ENCODE measurements at regions not wholly inside any gene's neighbourhood (a gene's known extent, or its start where the extent isn't known, plus 50 kb on each side); places are given as distances from the start of the nearest gene placed in this dataset.

DNA sequence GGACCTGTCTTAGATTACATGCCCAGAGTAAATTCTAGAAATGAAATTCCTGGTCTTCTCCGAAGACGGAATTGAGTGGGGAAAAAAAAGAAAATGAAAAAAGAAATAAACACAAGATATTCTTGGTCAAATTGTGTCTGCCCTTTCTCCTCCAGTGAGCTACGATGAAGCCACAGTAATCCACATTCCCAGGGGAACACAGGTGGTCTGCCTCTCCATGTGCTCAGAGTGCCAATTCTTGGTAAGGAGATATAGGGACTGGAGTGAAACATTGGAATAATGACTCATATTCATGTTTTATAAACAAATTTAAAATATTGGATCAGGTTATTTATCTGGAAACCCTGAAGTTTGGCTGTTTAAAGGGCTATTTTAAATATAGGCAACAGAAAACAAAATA lies 54.2 kb upstream of the MGST2 start:
- POLR2A ChIA-PET, result no interaction called here
- Mint-ChIP-seq H3K27ac (no peak overlapping the region), H3K27me3 (ENCODE audit: low read depth) (peaks cover 9% of the 10 kb centered on the region), H3K4me3 (no peak overlapping the region), H3K4me1 (0 out of 2 replicates have a peak, but pooled peaks cover 5% of the 10 kb centered on the region), H3K9me3 (peaks cover 5% of the 10 kb centered on the region; the same call in 1 of the 2 replicates), H3K36me3 (no peaks in the 10 kb centered on the region)
- TF ChIP-seq, protein P1, sequence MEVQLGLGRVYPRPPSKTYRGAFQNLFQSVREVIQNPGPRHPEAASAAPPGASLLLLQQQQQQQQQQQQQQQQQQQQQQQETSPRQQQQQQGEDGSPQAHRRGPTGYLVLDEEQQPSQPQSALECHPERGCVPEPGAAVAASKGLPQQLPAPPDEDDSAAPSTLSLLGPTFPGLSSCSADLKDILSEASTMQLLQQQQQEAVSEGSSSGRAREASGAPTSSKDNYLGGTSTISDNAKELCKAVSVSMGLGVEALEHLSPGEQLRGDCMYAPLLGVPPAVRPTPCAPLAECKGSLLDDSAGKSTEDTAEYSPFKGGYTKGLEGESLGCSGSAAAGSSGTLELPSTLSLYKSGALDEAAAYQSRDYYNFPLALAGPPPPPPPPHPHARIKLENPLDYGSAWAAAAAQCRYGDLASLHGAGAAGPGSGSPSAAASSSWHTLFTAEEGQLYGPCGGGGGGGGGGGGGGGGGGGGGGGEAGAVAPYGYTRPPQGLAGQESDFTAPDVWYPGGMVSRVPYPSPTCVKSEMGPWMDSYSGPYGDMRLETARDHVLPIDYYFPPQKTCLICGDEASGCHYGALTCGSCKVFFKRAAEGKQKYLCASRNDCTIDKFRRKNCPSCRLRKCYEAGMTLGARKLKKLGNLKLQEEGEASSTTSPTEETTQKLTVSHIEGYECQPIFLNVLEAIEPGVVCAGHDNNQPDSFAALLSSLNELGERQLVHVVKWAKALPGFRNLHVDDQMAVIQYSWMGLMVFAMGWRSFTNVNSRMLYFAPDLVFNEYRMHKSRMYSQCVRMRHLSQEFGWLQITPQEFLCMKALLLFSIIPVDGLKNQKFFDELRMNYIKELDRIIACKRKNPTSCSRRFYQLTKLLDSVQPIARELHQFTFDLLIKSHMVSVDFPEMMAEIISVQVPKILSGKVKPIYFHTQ (CRISPR knock-in tag; IDR thresholded peaks at IDR 0.05), result no peak
- CTCF ChIA-PET, result interaction anchor here (0.6 to 2.2 kb wide), 4 partner anchors 8 to 715 kb away, joined by 3 to 11 read pairs (median 4); no protein-coding TSS in a partner anchor
- ATAC-seq (no peak), DNase-seq (ENCODE audit: low spot score) (no peak)

DNA sequence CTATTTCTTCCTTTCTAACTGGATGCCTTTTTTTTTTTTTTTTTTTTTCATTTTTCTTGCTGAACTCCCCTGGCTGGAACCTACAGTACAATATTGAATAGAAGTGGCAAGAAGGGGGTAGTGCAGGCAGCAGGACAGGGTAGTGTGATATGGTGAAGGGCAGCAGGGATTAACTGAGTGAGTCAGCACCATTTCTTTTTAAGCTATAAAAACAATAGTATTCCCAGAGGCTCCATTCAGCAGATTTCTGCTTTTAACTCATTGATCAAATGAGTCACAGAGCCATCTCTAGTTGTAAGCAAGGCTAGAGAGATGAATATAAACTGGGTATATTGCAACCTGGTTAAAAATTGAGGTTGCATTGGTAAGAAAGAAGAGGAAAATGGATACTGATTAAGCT lies 53.6 kb upstream of the SETD7 start:
- Mint-ChIP-seq H3K27ac (no peak overlapping the region), H3K9me3 (peaks cover 5% of the 10 kb centered on the region; the same call in 1 of the 2 replicates), H3K4me3 (no peak overlapping the region), H3K4me1 (0 out of 2 replicates have a peak, but pooled peaks cover 11% of the 10 kb centered on the region), H3K27me3 (ENCODE audit: low read depth) (peaks cover 18% of the 10 kb centered on the region), H3K36me3 (no peaks in the 10 kb centered on the region)
- ChIA-PET POLR2A (interaction anchor here (0.7 kb wide), 1 partner anchor 600 kb away, joined by 12 read pairs; no protein-coding TSS in a partner anchor), CTCF (interaction anchor here (0.7 to 2.2 kb wide), 5 partner anchors 10 to 48 kb away, joined by 4 to 11 read pairs (median 4); no protein-coding TSS in a partner anchor)
- DNase-seq (ENCODE audit: low spot score), result no peak
- no peak for TF ChIP-seq RELA (CRISPR knock-in tag; IDR thresholded peaks at IDR 0.05; ENCODE audit: borderline replicate concordance)
- TF ChIP-seq, protein P2, sequence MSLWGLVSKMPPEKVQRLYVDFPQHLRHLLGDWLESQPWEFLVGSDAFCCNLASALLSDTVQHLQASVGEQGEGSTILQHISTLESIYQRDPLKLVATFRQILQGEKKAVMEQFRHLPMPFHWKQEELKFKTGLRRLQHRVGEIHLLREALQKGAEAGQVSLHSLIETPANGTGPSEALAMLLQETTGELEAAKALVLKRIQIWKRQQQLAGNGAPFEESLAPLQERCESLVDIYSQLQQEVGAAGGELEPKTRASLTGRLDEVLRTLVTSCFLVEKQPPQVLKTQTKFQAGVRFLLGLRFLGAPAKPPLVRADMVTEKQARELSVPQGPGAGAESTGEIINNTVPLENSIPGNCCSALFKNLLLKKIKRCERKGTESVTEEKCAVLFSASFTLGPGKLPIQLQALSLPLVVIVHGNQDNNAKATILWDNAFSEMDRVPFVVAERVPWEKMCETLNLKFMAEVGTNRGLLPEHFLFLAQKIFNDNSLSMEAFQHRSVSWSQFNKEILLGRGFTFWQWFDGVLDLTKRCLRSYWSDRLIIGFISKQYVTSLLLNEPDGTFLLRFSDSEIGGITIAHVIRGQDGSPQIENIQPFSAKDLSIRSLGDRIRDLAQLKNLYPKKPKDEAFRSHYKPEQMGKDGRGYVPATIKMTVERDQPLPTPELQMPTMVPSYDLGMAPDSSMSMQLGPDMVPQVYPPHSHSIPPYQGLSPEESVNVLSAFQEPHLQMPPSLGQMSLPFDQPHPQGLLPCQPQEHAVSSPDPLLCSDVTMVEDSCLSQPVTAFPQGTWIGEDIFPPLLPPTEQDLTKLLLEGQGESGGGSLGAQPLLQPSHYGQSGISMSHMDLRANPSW (CRISPR knock-in tag; conservative IDR thresholded peaks at IDR 0.05; ENCODE audit: low read depth), result no peak
- ATAC-seq, result no peak

DNA sequence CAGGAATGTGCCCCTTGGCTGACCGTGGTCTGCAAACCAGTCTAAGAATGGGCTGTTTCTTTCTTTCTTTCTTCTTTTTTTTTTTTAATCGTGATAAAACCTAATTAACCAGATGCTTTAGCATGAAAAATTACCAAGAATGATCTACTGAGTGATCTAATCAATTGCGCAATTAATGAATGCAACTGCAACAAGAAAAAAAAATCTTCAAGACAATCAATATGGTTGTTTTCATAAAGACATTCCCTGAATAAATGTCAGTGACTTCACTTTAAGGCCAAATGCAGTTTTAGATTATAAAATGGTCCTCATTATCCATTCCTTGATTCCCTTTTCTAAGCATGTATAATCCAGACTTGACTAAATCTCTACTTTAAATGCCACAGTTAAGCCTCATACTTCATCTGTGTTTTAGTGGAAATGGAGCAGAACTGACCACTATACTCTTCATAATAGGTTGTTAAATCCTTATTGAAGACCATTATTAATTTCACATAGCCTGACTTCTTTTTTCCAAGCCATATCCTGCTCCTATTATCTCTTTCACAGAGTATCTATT lies 51.6 kb upstream of the SETD7 start:
- POLR2A ChIA-PET, result no interaction called here
- H3K4me1 Mint-ChIP-seq, result 0 out of 2 replicates have a peak, but pooled peaks cover 11% of the 10 kb centered on the region
- no peaks in the 10 kb centered on the region for H3K36me3 Mint-ChIP-seq
- CTCF ChIA-PET, result interaction anchor here (1.1 to 2.2 kb wide), 2 partner anchors 49 to 98 kb away, joined by 4 to 7 read pairs; no protein-coding TSS in a partner anchor
- ATAC-seq (no peak), DNase-seq (ENCODE audit: low spot score) (no peak)
- no peak overlapping the region for H3K4me3 Mint-ChIP-seq
- TF ChIP-seq, protein P3, sequence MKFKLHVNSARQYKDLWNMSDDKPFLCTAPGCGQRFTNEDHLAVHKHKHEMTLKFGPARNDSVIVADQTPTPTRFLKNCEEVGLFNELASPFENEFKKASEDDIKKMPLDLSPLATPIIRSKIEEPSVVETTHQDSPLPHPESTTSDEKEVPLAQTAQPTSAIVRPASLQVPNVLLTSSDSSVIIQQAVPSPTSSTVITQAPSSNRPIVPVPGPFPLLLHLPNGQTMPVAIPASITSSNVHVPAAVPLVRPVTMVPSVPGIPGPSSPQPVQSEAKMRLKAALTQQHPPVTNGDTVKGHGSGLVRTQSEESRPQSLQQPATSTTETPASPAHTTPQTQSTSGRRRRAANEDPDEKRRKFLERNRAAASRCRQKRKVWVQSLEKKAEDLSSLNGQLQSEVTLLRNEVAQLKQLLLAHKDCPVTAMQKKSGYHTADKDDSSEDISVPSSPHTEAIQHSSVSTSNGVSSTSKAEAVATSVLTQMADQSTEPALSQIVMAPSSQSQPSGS (CRISPR knock-in tag; IDR thresholded peaks at IDR 0.05; ENCODE audit: borderline replicate concordance, low read depth), result no peak
- TF ChIP-seq, protein P4, sequence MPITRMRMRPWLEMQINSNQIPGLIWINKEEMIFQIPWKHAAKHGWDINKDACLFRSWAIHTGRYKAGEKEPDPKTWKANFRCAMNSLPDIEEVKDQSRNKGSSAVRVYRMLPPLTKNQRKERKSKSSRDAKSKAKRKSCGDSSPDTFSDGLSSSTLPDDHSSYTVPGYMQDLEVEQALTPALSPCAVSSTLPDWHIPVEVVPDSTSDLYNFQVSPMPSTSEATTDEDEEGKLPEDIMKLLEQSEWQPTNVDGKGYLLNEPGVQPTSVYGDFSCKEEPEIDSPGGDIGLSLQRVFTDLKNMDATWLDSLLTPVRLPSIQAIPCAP (CRISPR knock-in tag; IDR thresholded peaks at IDR 0.05), result no peak
- TF ChIP-seq, protein P2 (CRISPR knock-in tag; conservative IDR thresholded peaks at IDR 0.05; ENCODE audit: low read depth), result no peak
- TF ChIP-seq, protein P5, sequence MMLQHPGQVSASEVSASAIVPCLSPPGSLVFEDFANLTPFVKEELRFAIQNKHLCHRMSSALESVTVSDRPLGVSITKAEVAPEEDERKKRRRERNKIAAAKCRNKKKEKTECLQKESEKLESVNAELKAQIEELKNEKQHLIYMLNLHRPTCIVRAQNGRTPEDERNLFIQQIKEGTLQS (CRISPR knock-in tag; conservative IDR thresholded peaks at IDR 0.05), result no peak
- TF ChIP-seq FOXK1 (CRISPR knock-in tag; IDR thresholded peaks at IDR 0.05) (no peak), ESRRA (CRISPR knock-in tag; IDR thresholded peaks at IDR 0.05; ENCODE audit: borderline replicate concordance) (no peak), FOXP1 (CRISPR knock-in tag; IDR thresholded peaks at IDR 0.05; ENCODE audit: borderline replicate concordance) (no peak)
- TF ChIP-seq, protein P6, sequence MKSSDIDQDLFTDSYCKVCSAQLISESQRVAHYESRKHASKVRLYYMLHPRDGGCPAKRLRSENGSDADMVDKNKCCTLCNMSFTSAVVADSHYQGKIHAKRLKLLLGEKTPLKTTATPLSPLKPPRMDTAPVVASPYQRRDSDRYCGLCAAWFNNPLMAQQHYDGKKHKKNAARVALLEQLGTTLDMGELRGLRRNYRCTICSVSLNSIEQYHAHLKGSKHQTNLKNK (CRISPR knock-in tag; IDR thresholded peaks at IDR 0.05), result no peak
- H3K27ac Mint-ChIP-seq, result no peak overlapping the region
- H3K27me3 Mint-ChIP-seq (ENCODE audit: low read depth), result peaks cover 15% of the 10 kb centered on the region
- peaks cover 5% of the 10 kb centered on the region; the same call in 1 of the 2 replicates for H3K9me3 Mint-ChIP-seq

Measured in WTC11 (cell line).